PFSK-1 (cell line): ENCODE measurements at regions not wholly inside any gene's neighbourhood (a gene's known extent, or its start where the extent isn't known, plus 50 kb on each side); places are given as distances from the start of the nearest gene placed in this dataset.

Experiments used
- POLR2AphosphoS5 ChIP-seq: IDR thresholded peaks from 2 replicates; pipeline ENCODE4 v1.6.1; 2012; ENCODE audit warnings: low read depth, mild to moderate bottlenecking, control low read depth, low read length, moderate library complexity
- REST ChIP-seq, 2 experiments: IDR thresholded peaks; 2 replicates each; pipeline versions ENCODE4 v1.6.1 to v1.8.0; 2011 to 2012; ENCODE audit warnings: low read depth in 2 of 2, low read length in 2 of 2, control low read depth in 1 of 2, inconsistent platforms in 1 of 2, mild to moderate bottlenecking in 1 of 2, moderate library complexity in 1 of 2; ENCODE audit not compliant: insufficient read depth in 1 of 2
- SIN3A ChIP-seq: IDR thresholded peaks from 2 replicates; pipeline ENCODE4 v1.6.1; 2012; ENCODE audit warnings: mild to moderate bottlenecking, low read length, moderate library complexity, borderline replicate concordance; ENCODE audit not compliant: insufficient read depth
- TAF1 ChIP-seq: IDR thresholded peaks from 2 replicates; pipeline ENCODE4 v1.6.1; 2012; ENCODE audit warnings: low read length, control low read depth, borderline replicate concordance; ENCODE audit not compliant: insufficient read depth

- TF ChIP-seq TAF1 (no peak), REST (IDR thresholded peaks at IDR 0.05; ENCODE audit: insufficient read depth in 1 of 2, low read depth in 2 of 2, low read length in 2 of 2) (no peak), POLR2AphosphoS5 (no peak), SIN3A (no peak)
These were observed 890.6 kb upstream of the LRRTM1 start for GRCh38 chr2:81195017-81195773.
